Muscle of leg (tissue), 3 donors: ENCODE measurements at regions not wholly inside any gene's neighbourhood (a gene's known extent, or its start where the extent isn't known, plus 50 kb on each side); places are given as distances from the start of the nearest gene placed in this dataset.

Source experiments
- DNase-seq: peaks from one replicate; pipeline ENCODE4 v3.0.0; 2013
- H3K27ac ChIP-seq: one replicate; pipeline ENCODE4 v1.5.1; 2013; ENCODE audit warnings: mild to moderate bottlenecking, low read length, control low read depth
- H3K27me3 ChIP-seq: one replicate; pipeline ENCODE4 v1.6.1; 2013; ENCODE audit warnings: low read length; ENCODE audit not compliant: control insufficient read depth, insufficient read depth
- H3K36me3 ChIP-seq: one replicate; pipeline ENCODE4 v1.6.1; 2013; ENCODE audit warnings: low read length; ENCODE audit not compliant: control insufficient read depth, insufficient read depth
- H3K4me1 ChIP-seq: one replicate; pipeline ENCODE4 v1.6.1; 2013; ENCODE audit warnings: low read length; ENCODE audit not compliant: control insufficient read depth, insufficient read depth
- H3K4me3 ChIP-seq: one replicate; pipeline ENCODE4 v1.5.1; 2013; ENCODE audit warnings: low read length, control low read depth
- H3K9me3 ChIP-seq: replicated peaks from 2 replicates; pipeline ENCODE4 v1.6.1; 2013; ENCODE audit warnings: low read depth, low read length; ENCODE audit not compliant: control insufficient read depth
- WGBS: methylation state at CpG from one replicate; pipeline ENCODE4 v1.1.5; 2013; ENCODE audit warnings: missing lambda C conversion rate; ENCODE audit not compliant: insufficient coverage; 5-methylcytosine and 5-hydroxymethylcytosine counted together

- H3K9me3 ChIP-seq: no peaks in the 10 kb centered on the region
- peak; percentile 81 for DNase-seq
- no peak overlapping the region for H3K4me3 ChIP-seq
- whole genome bisulfite sequencing: 24% methylated on average over 4 of the region's 7 CpGs
- H3K27me3 ChIP-seq: no peaks in the 10 kb centered on the region
- H3K36me3 ChIP-seq: no peaks in the 10 kb centered on the region
- H3K4me1 ChIP-seq: peaks cover 38% of the 10 kb centered on the region
- H3K27ac ChIP-seq: peak overlapping the region; percentile 18
Observed at GRCh38 chr3:107981471-107982111, 109.2 kb downstream of the CD47 start.

- WGBS: 68% methylated on average over 6 of the region's 6 CpGs
- no peak for DNase-seq
Observed at GRCh38 chr3:107979538-107979937, 111.3 kb downstream of the CD47 start.

GRCh38 chr3:107978131-107979055, 112.4 kb downstream of the CD47 start:
- H3K4me3 ChIP-seq: no peak overlapping the region
- no peaks in the 10 kb centered on the region for H3K27me3 ChIP-seq
- WGBS: no CpG with 5 or more reads among the region's 6 CpGs
- H3K4me1 ChIP-seq: peaks cover 37% of the 10 kb centered on the region
- no peaks in the 10 kb centered on the region for H3K36me3 ChIP-seq
- no peak for DNase-seq
- peak overlapping the region; percentile 18 for H3K27ac ChIP-seq
- no peaks in the 10 kb centered on the region for H3K9me3 ChIP-seq

More at GRCh38 chr3:107979538-107979937, 111.3 kb downstream of the CD47 start:
- no peaks in the 10 kb centered on the region for H3K9me3 ChIP-seq
- peaks cover 36% of the 10 kb centered on the region for H3K4me1 ChIP-seq
- H3K4me3 ChIP-seq: no peak overlapping the region
- H3K27ac ChIP-seq: no peak overlapping the region
- H3K27me3 ChIP-seq: no peaks in the 10 kb centered on the region
- no peaks in the 10 kb centered on the region for H3K36me3 ChIP-seq

DNA sequence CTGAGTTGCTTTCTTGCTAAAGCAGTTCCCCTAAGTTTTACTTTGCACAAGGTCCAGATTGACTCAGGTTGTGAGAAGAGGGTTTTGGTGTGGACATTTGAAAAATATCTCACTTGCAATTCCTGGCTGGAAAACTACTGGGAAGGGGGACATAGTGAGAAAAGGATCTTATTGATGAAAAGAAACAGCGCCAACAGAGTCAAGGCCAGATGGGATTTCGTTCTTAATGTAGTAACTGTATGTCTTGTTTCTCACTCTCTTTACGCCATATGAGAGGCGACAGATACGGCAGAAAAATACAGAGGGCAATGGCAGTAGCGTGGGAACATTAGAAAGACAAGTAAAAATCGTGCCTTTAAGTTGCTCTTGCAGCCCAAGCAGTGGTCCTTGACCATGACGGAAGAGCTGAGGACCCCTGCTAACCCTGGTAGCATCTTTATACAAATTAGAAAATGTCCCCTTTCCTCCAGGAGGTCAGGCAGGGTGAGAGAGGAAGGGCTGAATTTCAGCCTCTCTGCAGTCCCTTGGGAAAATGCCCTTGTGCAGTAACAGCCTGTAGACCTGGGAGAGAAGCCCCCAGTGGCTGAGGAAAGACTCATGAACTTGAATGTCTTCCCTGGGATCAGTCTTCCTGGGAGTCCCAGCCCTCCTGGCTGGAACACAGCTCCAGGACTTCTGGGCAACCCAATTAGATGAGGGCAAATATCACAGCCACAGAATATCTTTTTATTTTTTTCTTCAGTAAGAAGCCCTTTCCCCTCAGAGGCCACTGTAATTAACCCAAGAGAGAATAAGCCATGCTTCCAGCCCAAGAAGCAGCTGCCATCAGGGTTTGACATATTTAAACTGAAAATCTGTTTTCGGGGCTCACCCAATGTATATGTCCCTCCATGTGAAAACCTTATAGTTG, 113.4 kb downstream of the CD47 start:
- peaks cover 38% of the 10 kb centered on the region for H3K4me1 ChIP-seq
- no peaks in the 10 kb centered on the region for H3K9me3 ChIP-seq
- no peak for DNase-seq
- H3K27ac ChIP-seq: no peak overlapping the region
- no peaks in the 10 kb centered on the region for H3K36me3 ChIP-seq
- WGBS: 69% methylated on average over 7 of the region's 9 CpGs
- no peak overlapping the region for H3K4me3 ChIP-seq
- H3K27me3 ChIP-seq: no peaks in the 10 kb centered on the region

DNA sequence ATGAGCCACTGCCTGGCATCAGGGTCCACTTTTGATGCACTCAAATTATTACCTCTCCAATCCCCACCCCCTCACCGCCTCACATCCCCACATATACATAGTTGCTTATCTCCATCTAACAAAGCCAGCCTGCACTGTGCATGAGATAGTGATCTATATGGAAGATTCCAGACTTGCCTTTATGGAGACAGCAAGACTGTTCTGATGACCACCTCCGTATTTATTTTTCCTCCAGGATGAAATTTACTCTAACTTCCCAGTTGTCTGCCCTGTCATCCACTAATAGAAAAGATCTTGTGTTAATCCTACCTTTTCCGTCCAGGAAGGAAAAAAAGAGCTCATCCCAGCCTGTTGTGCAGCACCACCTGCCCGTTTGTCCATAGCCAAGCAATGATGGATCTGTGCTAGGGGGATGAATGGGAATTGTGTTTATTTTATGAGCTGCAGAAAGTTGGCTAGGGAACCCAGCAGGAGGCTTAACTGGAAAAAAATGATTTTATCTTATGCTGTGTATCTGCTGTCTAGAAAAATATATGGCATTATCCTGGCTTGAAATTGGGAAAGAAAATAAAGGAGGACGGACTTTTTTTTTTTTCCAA, 114.5 kb downstream of the CD47 start:
- Histone ChIP-seq H3K27ac (no peak overlapping the region), H3K4me3 (no peak overlapping the region), H3K36me3 (no peaks in the 10 kb centered on the region), H3K9me3 (no peaks in the 10 kb centered on the region), H3K4me1 (peaks cover 31% of the 10 kb centered on the region), H3K27me3 (no peaks in the 10 kb centered on the region)
- DNase-seq: peak; percentile 72
- WGBS: 46% methylated on average over 2 of the region's 5 CpGs

DNA sequence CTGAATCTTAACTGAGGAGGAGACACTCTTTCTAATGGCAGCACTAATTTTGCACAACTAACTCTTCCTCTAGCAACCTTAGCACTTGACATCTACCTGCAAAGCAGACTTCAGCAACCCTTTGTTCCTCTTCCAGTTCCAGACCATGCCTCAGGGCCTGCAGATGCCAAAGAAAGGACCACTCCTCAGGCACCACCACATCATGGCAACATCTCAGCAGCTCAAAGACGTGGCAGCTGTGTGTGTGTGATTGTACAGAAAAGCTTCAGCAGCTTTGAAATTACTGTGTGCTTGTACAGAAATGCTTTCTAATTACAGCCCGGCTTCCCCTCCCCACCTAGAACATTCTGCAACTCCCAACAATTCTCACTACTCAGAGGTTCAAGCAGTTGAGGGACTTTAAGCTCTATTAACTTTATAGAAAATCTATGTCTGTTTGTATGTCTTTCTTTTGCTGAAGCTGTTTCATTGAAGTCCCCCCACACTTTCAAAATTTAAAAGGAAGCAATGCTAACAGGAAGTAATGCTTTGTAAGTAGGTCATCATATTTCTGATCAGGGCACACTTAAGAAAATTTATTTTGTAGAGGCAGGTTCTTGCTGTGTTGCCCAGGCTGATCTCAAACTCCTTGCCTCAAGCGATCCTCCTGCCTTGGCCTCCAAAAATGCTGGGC, 115.2 kb downstream of the CD47 start:
- no peaks in the 10 kb centered on the region for H3K27me3 ChIP-seq
- H3K27ac ChIP-seq: no peak overlapping the region
- H3K4me1 ChIP-seq: peaks cover 35% of the 10 kb centered on the region
- H3K4me3 ChIP-seq: no peak overlapping the region
- DNase-seq: no peak
- 75% methylated on average over 1 of the region's 3 CpGs for WGBS
- no peaks in the 10 kb centered on the region for H3K36me3 ChIP-seq
- H3K9me3 ChIP-seq: no peaks in the 10 kb centered on the region

GRCh38 chr3:107973961-107974360, 116.9 kb downstream of the CD47 start:
- WGBS: no CpG with 5 or more reads among the region's 4 CpGs
- no peak overlapping the region for H3K4me3 ChIP-seq
- DNase-seq: peak; percentile 76
- no peaks in the 10 kb centered on the region for H3K36me3 ChIP-seq
- H3K27me3 ChIP-seq: no peaks in the 10 kb centered on the region
- no peaks in the 10 kb centered on the region for H3K9me3 ChIP-seq
- peaks cover 41% of the 10 kb centered on the region for H3K4me1 ChIP-seq
- H3K27ac ChIP-seq: no peak overlapping the region

- Histone ChIP-seq H3K36me3 (no peaks in the 10 kb centered on the region), H3K4me1 (peaks cover 36% of the 10 kb centered on the region), H3K4me3 (no peak overlapping the region), H3K9me3 (no peaks in the 10 kb centered on the region), H3K27me3 (no peaks in the 10 kb centered on the region), H3K27ac (no peak overlapping the region)
- WGBS: no CpG with 5 or more reads among the region's 2 CpGs
- DNase-seq: no peak
Observed at GRCh38 chr3:107973152-107973551, 117.7 kb downstream of the CD47 start.

GRCh38 chr3:107970993-107971580, 119.7 kb downstream of the CD47 start:
- Histone ChIP-seq H3K27ac (peak overlapping the region; percentile 71), H3K36me3 (no peaks in the 10 kb centered on the region), H3K27me3 (no peaks in the 10 kb centered on the region), H3K9me3 (no peaks in the 10 kb centered on the region), H3K4me1 (peaks cover 22% of the 10 kb centered on the region), H3K4me3 (no peak overlapping the region)
- peak; percentile 63 for DNase-seq
- WGBS: no CpG with 5 or more reads among the region's 1 CpG
